DMS 273 (cell line): ENCODE measurements at regions not wholly inside any gene's neighbourhood (a gene's known extent, or its start where the extent isn't known, plus 50 kb on each side); places are given as distances from the start of the nearest gene placed in this dataset.
A peak's percentile ranks its signal among the peaks of the same experiment; 100 is the strongest.

Source experiments
- DNase-seq: peaks from one replicate; lab custom pipeline; 2025; ENCODE audit not compliant: unreplicated experiment; lab: John Stamatoyannopoulos, UW

- DNase-seq = no peak
Measured at GRCh38 chr10:113434315-113434714, 118.5 kb upstream of the HABP2 start.

GRCh38 chr10:113434950-113435349 lies 117.9 kb upstream of the HABP2 start:
- no peak for DNase-seq

- no peak for DNase-seq
Measured at GRCh38 chr10:113435881-113436280, 117.0 kb upstream of the HABP2 start.

- no peak for DNase-seq
Measured at GRCh38 chr10:113436851-113437250, 116.0 kb upstream of the HABP2 start.

GRCh38 chr10:113438652-113439051 lies 114.2 kb upstream of the HABP2 start:
- no peak for DNase-seq

- DNase-seq = peak; percentile 1
Measured at GRCh38 chr10:113441220-113441619, 111.6 kb upstream of the HABP2 start.

- DNase-seq = no peak
Measured at GRCh38 chr10:113441686-113442270, 111.1 kb upstream of the HABP2 start.

GRCh38 chr10:113442336-113442735 lies 110.5 kb upstream of the HABP2 start:
- no peak for DNase-seq

- no peak for DNase-seq
Measured at GRCh38 chr10:113443141-113443925, 109.5 kb upstream of the HABP2 start.

- no peak for DNase-seq
Measured at GRCh38 chr10:113444766-113445365, 108.0 kb upstream of the HABP2 start.

- DNase-seq = no peak
Measured at GRCh38 chr10:113445736-113446135, 107.1 kb upstream of the HABP2 start.

- DNase-seq = no peak
Measured at GRCh38 chr10:113446739-113447138, 106.1 kb upstream of the HABP2 start.

GRCh38 chr10:113447278-113447677 lies 105.6 kb upstream of the HABP2 start:
- no peak for DNase-seq

GRCh38 chr10:113449006-113449695 lies 103.7 kb upstream of the HABP2 start:
- peak; percentile 1 for DNase-seq

- DNase-seq = no peak
Measured at GRCh38 chr10:113450046-113450804, 102.6 kb upstream of the HABP2 start.

- no peak for DNase-seq
Measured at GRCh38 chr10:113450906-113451305, 101.9 kb upstream of the HABP2 start.

GRCh38 chr10:113452146-113452845 lies 100.6 kb upstream of the HABP2 start:
- DNase-seq = peak; percentile 57

- DNase-seq = no peak
Measured at GRCh38 chr10:113453351-113453750, 99.5 kb upstream of the HABP2 start.

- DNase-seq = peak; percentile 68
Measured at GRCh38 chr10:113454341-113455061, 98.4 kb upstream of the HABP2 start.

GRCh38 chr10:113455947-113456346 lies 96.9 kb upstream of the HABP2 start:
- DNase-seq = no peak
